ENCODE measurements at regions not wholly inside any gene's neighbourhood (a gene's known extent, or its start where the extent isn't known, plus 50 kb on each side); places are given as distances from the start of the nearest gene placed in this dataset.
"Not testable (repeated sequence)": the region's sequence is repeated elsewhere in the genome, so short reads cannot be mapped to it uniquely, and the experiment has no call there.

GRCh38 chr2:185255566-185255965, 483.0 kb upstream of the FSIP2 start:
- H3K9me3 ChIP-seq (ENCODE audit: control insufficient read depth, low read length) = no peaks in the 10 kb centered on the region
- DNase-seq (ENCODE audit: low read depth) = no peak
- no peak overlapping the region for H3K4me3 ChIP-seq (ENCODE audit: low read length)
- H3K9ac ChIP-seq (ENCODE audit: low read length) = no peak overlapping the region
- no peaks in the 10 kb centered on the region for H3K4me1 ChIP-seq (ENCODE audit: control insufficient read depth, insufficient read depth, low read length)
- H3K36me3 ChIP-seq (ENCODE audit: control insufficient read depth, insufficient read depth, low read length, severe bottlenecking) = no peaks in the 10 kb centered on the region
- H3K27me3 ChIP-seq (replicated peaks; ENCODE audit: control insufficient read depth, insufficient read depth, low read length) = no peaks in the 10 kb centered on the region

- H3K4me1 ChIP-seq (ENCODE audit: control insufficient read depth, insufficient read depth, low read length) = no peaks in the 10 kb centered on the region
- no peaks in the 10 kb centered on the region for H3K36me3 ChIP-seq (ENCODE audit: control insufficient read depth, insufficient read depth, low read length, severe bottlenecking)
- no peak overlapping the region for H3K4me3 ChIP-seq (ENCODE audit: low read length)
- no peak for DNase-seq (ENCODE audit: low read depth)
- H3K9ac ChIP-seq (ENCODE audit: low read length) = no peak overlapping the region
- H3K9me3 ChIP-seq (ENCODE audit: control insufficient read depth, low read length) = no peaks in the 10 kb centered on the region
- H3K27me3 ChIP-seq (replicated peaks; ENCODE audit: control insufficient read depth, insufficient read depth, low read length) = no peaks in the 10 kb centered on the region
These were observed 472.9 kb upstream of the FSIP2 start for GRCh38 chr2:185265747-185266146.

GRCh38 chr2:185268651-185269050, 470.0 kb upstream of the FSIP2 start:
- no peaks in the 10 kb centered on the region for H3K4me1 ChIP-seq (ENCODE audit: control insufficient read depth, insufficient read depth, low read length)
- no peak overlapping the region for H3K9ac ChIP-seq (ENCODE audit: low read length)
- DNase-seq (ENCODE audit: low read depth) = no peak

GRCh38 chr2:185274718-185275484, 463.7 kb upstream of the FSIP2 start:
- Histone ChIP-seq H3K9me3 (ENCODE audit: control insufficient read depth, low read length) (no peaks in the 10 kb centered on the region), H3K4me1 (ENCODE audit: control insufficient read depth, insufficient read depth, low read length) (no peaks in the 10 kb centered on the region), H3K4me3 (ENCODE audit: low read length) (no peak overlapping the region), H3K9ac (ENCODE audit: low read length) (no peak overlapping the region), H3K27me3 (replicated peaks; ENCODE audit: control insufficient read depth, insufficient read depth, low read length) (no peaks in the 10 kb centered on the region), H3K36me3 (ENCODE audit: control insufficient read depth, insufficient read depth, low read length, severe bottlenecking) (no peaks in the 10 kb centered on the region)
- DNase-seq (ENCODE audit: low read depth) = no peak

More at GRCh38 chr2:185268651-185269050, 470.0 kb upstream of the FSIP2 start:
- no peak overlapping the region for H3K4me3 ChIP-seq (ENCODE audit: low read length)
- no peaks in the 10 kb centered on the region for H3K36me3 ChIP-seq (ENCODE audit: control insufficient read depth, insufficient read depth, low read length, severe bottlenecking)
- no peaks in the 10 kb centered on the region for H3K27me3 ChIP-seq (replicated peaks; ENCODE audit: control insufficient read depth, insufficient read depth, low read length)
- H3K9me3 ChIP-seq (ENCODE audit: control insufficient read depth, low read length) = no peaks in the 10 kb centered on the region

- H3K4me1 ChIP-seq (ENCODE audit: control insufficient read depth, insufficient read depth, low read length); H3K9ac ChIP-seq (ENCODE audit: low read length); H3K36me3 ChIP-seq (ENCODE audit: control insufficient read depth, insufficient read depth, low read length, severe bottlenecking); H3K27me3 ChIP-seq (replicated peaks; ENCODE audit: control insufficient read depth, insufficient read depth, low read length); DNase-seq (ENCODE audit: low read depth); H3K4me3 ChIP-seq (ENCODE audit: low read length); H3K9me3 ChIP-seq (ENCODE audit: control insufficient read depth, low read length): not testable (repeated sequence)
These were observed 462.6 kb upstream of the FSIP2 start for GRCh38 chr2:185275979-185276378.

- Histone ChIP-seq H3K4me1 (ENCODE audit: control insufficient read depth, insufficient read depth, low read length) (no peaks in the 10 kb centered on the region), H3K27me3 (replicated peaks; ENCODE audit: control insufficient read depth, insufficient read depth, low read length) (no peaks in the 10 kb centered on the region), H3K9me3 (ENCODE audit: control insufficient read depth, low read length) (no peaks in the 10 kb centered on the region), H3K4me3 (ENCODE audit: low read length) (no peak overlapping the region), H3K36me3 (ENCODE audit: control insufficient read depth, insufficient read depth, low read length, severe bottlenecking) (no peaks in the 10 kb centered on the region), H3K9ac (ENCODE audit: low read length) (no peak overlapping the region)
- DNase-seq (ENCODE audit: low read depth) = no peak
These were observed 459.8 kb upstream of the FSIP2 start for GRCh38 chr2:185278761-185279160.

GRCh38 chr2:185279999-185280398, 458.6 kb upstream of the FSIP2 start:
- Histone ChIP-seq H3K36me3 (ENCODE audit: control insufficient read depth, insufficient read depth, low read length, severe bottlenecking) (no peaks in the 10 kb centered on the region), H3K9ac (ENCODE audit: low read length) (no peak overlapping the region), H3K27me3 (replicated peaks; ENCODE audit: control insufficient read depth, insufficient read depth, low read length) (no peaks in the 10 kb centered on the region), H3K4me1 (ENCODE audit: control insufficient read depth, insufficient read depth, low read length) (no peaks in the 10 kb centered on the region), H3K4me3 (ENCODE audit: low read length) (no peak overlapping the region), H3K9me3 (ENCODE audit: control insufficient read depth, low read length) (no peaks in the 10 kb centered on the region)
- DNase-seq (ENCODE audit: low read depth) = peak; percentile 64

GRCh38 chr2:185284696-185285095, 453.9 kb upstream of the FSIP2 start:
- no peak for DNase-seq (ENCODE audit: low read depth)

GRCh38 chr2:185290012-185290411, 448.6 kb upstream of the FSIP2 start:
- DNase-seq (ENCODE audit: low read depth); H3K36me3 ChIP-seq (ENCODE audit: control insufficient read depth, insufficient read depth, low read length, severe bottlenecking); H3K4me3 ChIP-seq (ENCODE audit: low read length); H3K27me3 ChIP-seq (replicated peaks; ENCODE audit: control insufficient read depth, insufficient read depth, low read length); H3K9me3 ChIP-seq (ENCODE audit: control insufficient read depth, low read length); H3K9ac ChIP-seq (ENCODE audit: low read length); H3K4me1 ChIP-seq (ENCODE audit: control insufficient read depth, insufficient read depth, low read length): not testable (repeated sequence)

More at GRCh38 chr2:185284696-185285095, 453.9 kb upstream of the FSIP2 start:
- Histone ChIP-seq H3K4me1 (ENCODE audit: control insufficient read depth, insufficient read depth, low read length) (no peaks in the 10 kb centered on the region), H3K9me3 (ENCODE audit: control insufficient read depth, low read length) (no peaks in the 10 kb centered on the region), H3K36me3 (ENCODE audit: control insufficient read depth, insufficient read depth, low read length, severe bottlenecking) (no peaks in the 10 kb centered on the region), H3K27me3 (replicated peaks; ENCODE audit: control insufficient read depth, insufficient read depth, low read length) (no peaks in the 10 kb centered on the region), H3K4me3 (ENCODE audit: low read length) (no peak overlapping the region), H3K9ac (ENCODE audit: low read length) (no peak overlapping the region)

GRCh38 chr2:185291035-185291647, 447.5 kb upstream of the FSIP2 start:
- peak; percentile 71 for DNase-seq (ENCODE audit: low read depth)
- Histone ChIP-seq H3K36me3 (ENCODE audit: control insufficient read depth, insufficient read depth, low read length, severe bottlenecking) (no peaks in the 10 kb centered on the region), H3K27me3 (replicated peaks; ENCODE audit: control insufficient read depth, insufficient read depth, low read length) (no peaks in the 10 kb centered on the region), H3K4me1 (ENCODE audit: control insufficient read depth, insufficient read depth, low read length) (no peaks in the 10 kb centered on the region), H3K9ac (ENCODE audit: low read length) (no peak overlapping the region), H3K9me3 (ENCODE audit: control insufficient read depth, low read length) (no peaks in the 10 kb centered on the region), H3K4me3 (ENCODE audit: low read length) (no peak overlapping the region)

GRCh38 chr2:185299867-185300266, 438.7 kb upstream of the FSIP2 start:
- Histone ChIP-seq H3K4me1 (ENCODE audit: control insufficient read depth, insufficient read depth, low read length) (no peaks in the 10 kb centered on the region), H3K36me3 (ENCODE audit: control insufficient read depth, insufficient read depth, low read length, severe bottlenecking) (no peaks in the 10 kb centered on the region), H3K9me3 (ENCODE audit: control insufficient read depth, low read length) (no peaks in the 10 kb centered on the region), H3K9ac (ENCODE audit: low read length) (no peak overlapping the region), H3K4me3 (ENCODE audit: low read length) (no peak overlapping the region), H3K27me3 (replicated peaks; ENCODE audit: control insufficient read depth, insufficient read depth, low read length) (no peaks in the 10 kb centered on the region)
- no peak for DNase-seq (ENCODE audit: low read depth)
